Psoas muscle (tissue), 7 donors: ENCODE measurements at regions not wholly inside any gene's neighbourhood (a gene's known extent, or its start where the extent isn't known, plus 50 kb on each side); places are given as distances from the start of the nearest gene placed in this dataset.

Source experiments
- ATAC-seq, 4 donors: fragments of 200-7000 bp; cut with Tn5 transposase; one replicate each; pipeline ENCODE4 v1.9.1; 2020; ENCODE audit warnings: moderate library complexity in 3 of 4, mild to moderate bottlenecking in 2 of 4
- DNase-seq, 2 donors: peaks; one replicate each; pipeline ENCODE4 v3.0.0-alpha.2; 2020
- H3K27ac ChIP-seq: fragments of 200-600 bp; one replicate; pipeline ENCODE4 v1.8.0; 2022
- H3K27me3 ChIP-seq, 3 donors: fragments of 200-600 bp in 1 of 3; one replicate each; pipeline versions ENCODE4 v1.6.1 to v1.8.0; 2013 to 2022; ENCODE audit warnings: low read length in 2 of 3, mild to moderate bottlenecking in 2 of 3, moderate library complexity in 1 of 3; ENCODE audit not compliant: insufficient read depth in 3 of 3
- H3K36me3 ChIP-seq, 2 donors: fragments of 200-600 bp in 1 of 2; one replicate each; pipeline versions ENCODE4 v1.6.1 to v1.8.0; 2013 to 2022; ENCODE audit warnings: low read depth in 1 of 2, mild to moderate bottlenecking in 1 of 2, moderate library complexity in 1 of 2; ENCODE audit not compliant: insufficient read depth in 1 of 2
- H3K4me1 ChIP-seq: fragments of 200-600 bp; one replicate; pipeline ENCODE4 v1.8.0; 2022
- H3K4me3 ChIP-seq: fragments of 200-600 bp; one replicate; pipeline ENCODE4 v1.8.0; 2022; ENCODE audit warnings: mild to moderate bottlenecking
- H3K9me3 ChIP-seq: fragments of 200-600 bp; one replicate; pipeline ENCODE4 v1.8.0; 2022
- CTCF ChIP-seq: fragments of 200-600 bp; IDR thresholded peaks from one replicate; pipeline ENCODE4 v1.8.0; 2022; ENCODE audit warnings: antibody characterized with exemption
- WGBS, 3 donors: extraction: QIAGEN DNeasy Blood & Tissue Kit; methylation state at CpG; one replicate each; pipeline versions ENCODE4 v1.1.6 to v1.1.7; 2013; 5-methylcytosine and 5-hydroxymethylcytosine counted together
- intact Hi-C, 2 donors: fragments of 100-400 bp; cut with DNase I; formaldehyde crosslinking; loops; one replicate each; pipeline versions ENCODE4 v1.11.0 to v1.14.2; 2022
- donor health status: healthy with polysubstance abuse.
- donor health status: DM: no; HTN: no; CAD: no; lungs with moderate emphysema.
- donor health status: Bipolar disorder and iron deficiency.
- donor health status: healthy.
- donor health status: DM: yes; HTN: yes; CAD: no.
- donor health status: DM: no; HTN: no; CAD: no.
- donor health status: DM: yes; HTN: yes; CAD: no.

GRCh38 chr3:72272356-72272755, 487.4 kb upstream of the PROK2 start:
- WGBS, 3 donors: 87 to 91% (median 90%) methylated on average over 6 of the region's 6 CpGs
- intact Hi-C loops: no loop called here

GRCh38 chr3:72271923-72272322, 487.0 kb upstream of the PROK2 start:
- no peaks in the 10 kb centered on the region for H3K27me3 ChIP-seq
- no peak overlapping the region for H3K27ac ChIP-seq
- H3K4me3 ChIP-seq: no peak overlapping the region
- no peaks in the 10 kb centered on the region for H3K36me3 ChIP-seq
- H3K9me3 ChIP-seq: no peaks in the 10 kb centered on the region
- H3K4me1 ChIP-seq: peaks cover 16% of the 10 kb centered on the region
- no peak for TF ChIP-seq CTCF
- WGBS, 3 donors: 80 to 92% (median 86%) methylated on average over 2 of the region's 2 CpGs
- DNase-seq: no peak
- intact Hi-C loops: no loop called here
- ATAC-seq: no peak

More at GRCh38 chr3:72272356-72272755, 487.4 kb upstream of the PROK2 start:
- ATAC-seq (no peak), DNase-seq (no peak)
- no peaks in the 10 kb centered on the region for H3K36me3 ChIP-seq
- no peak overlapping the region for H3K4me3 ChIP-seq
- no peak for TF ChIP-seq CTCF
- H3K27ac ChIP-seq: no peak overlapping the region
- peaks cover 16% of the 10 kb centered on the region for H3K4me1 ChIP-seq
- no peaks in the 10 kb centered on the region for H3K27me3 ChIP-seq
- H3K9me3 ChIP-seq: no peaks in the 10 kb centered on the region

GRCh38 chr3:72271216-72271615, 486.3 kb upstream of the PROK2 start:
- 81 to 89% (median 83%) methylated on average over 6 of the region's 6 CpGs for WGBS, 3 donors
- Histone ChIP-seq H3K27ac (no peak overlapping the region), H3K27me3 (no peaks in the 10 kb centered on the region), H3K4me1 (peaks cover 16% of the 10 kb centered on the region), H3K36me3 (no peaks in the 10 kb centered on the region), H3K9me3 (no peaks in the 10 kb centered on the region), H3K4me3 (no peak overlapping the region)
- DNase-seq: peak in 1 of 2 donors; percentile 59
- TF ChIP-seq CTCF: no peak
- intact Hi-C loops: no loop called here
- no peak for ATAC-seq

GRCh38 chr3:72270730-72271129, 485.8 kb upstream of the PROK2 start:
- intact Hi-C loops: no loop called here
- WGBS, 3 donors: 72 to 85% (median 78%) methylated on average over 5 of the region's 5 CpGs
- H3K4me1 ChIP-seq: peaks cover 16% of the 10 kb centered on the region
- DNase-seq (no peak), ATAC-seq (peak in 1 of 4 donors; percentile 17)
- TF ChIP-seq CTCF: no peak
- no peaks in the 10 kb centered on the region for H3K27me3 ChIP-seq
- no peaks in the 10 kb centered on the region for H3K9me3 ChIP-seq
- H3K36me3 ChIP-seq: no peaks in the 10 kb centered on the region
- H3K4me3 ChIP-seq: no peak overlapping the region
- no peak overlapping the region for H3K27ac ChIP-seq

- Histone ChIP-seq H3K4me1 (peaks cover 16% of the 10 kb centered on the region), H3K4me3 (no peak overlapping the region), H3K27ac (no peak overlapping the region), H3K36me3 (no peaks in the 10 kb centered on the region), H3K27me3 (no peaks in the 10 kb centered on the region), H3K9me3 (no peaks in the 10 kb centered on the region)
- DNase-seq (peak; percentile 85 to 91), ATAC-seq (peak; percentile 90 to 97 (median 93))
- 27 to 32% (median 29%) methylated on average over 9 of the region's 9 CpGs for WGBS, 3 donors
- intact Hi-C loops: no loop called here
- TF ChIP-seq CTCF: no peak
These were observed 485.2 kb upstream of the PROK2 start for GRCh38 chr3:72270072-72270681.
